HG03378 (cell line): ENCODE measurements at regions not wholly inside any gene's neighbourhood (a gene's known extent, or its start where the extent isn't known, plus 50 kb on each side); places are given as distances from the start of the nearest gene placed in this dataset.
"Not testable (repeated sequence)": the region's sequence is repeated elsewhere in the genome, so short reads cannot be mapped to it uniquely, and the experiment has no call there.

Experiments
- ATAC-seq: cut with Tn5 transposase; IDR thresholded peaks from one replicate; pipeline ENCODE4 v1.9.1; 2021; ENCODE audit warnings: mild to moderate bottlenecking, moderate library complexity; ENCODE audit not compliant: unreplicated experiment

DNA sequence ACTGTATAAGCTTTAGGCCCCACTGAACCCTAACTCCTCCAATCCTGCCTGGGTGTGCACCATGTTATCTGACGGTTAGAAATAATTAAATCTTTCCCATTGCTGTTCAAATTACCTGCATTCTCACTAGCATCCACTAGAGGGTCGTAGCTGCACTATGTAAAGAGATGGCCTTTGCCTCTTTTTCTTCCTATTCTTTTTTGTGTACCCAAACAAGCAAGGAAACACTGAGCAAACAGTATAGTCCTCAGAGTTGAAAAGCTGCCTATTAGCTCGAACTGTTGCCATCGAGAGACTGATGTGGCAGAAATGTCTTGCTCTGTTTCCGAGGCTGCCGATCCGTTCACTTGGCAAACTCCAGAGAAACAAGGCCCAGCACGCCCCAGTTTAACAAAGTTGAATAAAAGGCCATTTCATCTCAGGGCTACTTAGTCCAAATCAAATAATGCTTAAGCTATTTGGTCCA, 163.8 kb upstream of the TRPM3 start:
- ATAC-seq: peak; percentile 98

DNA sequence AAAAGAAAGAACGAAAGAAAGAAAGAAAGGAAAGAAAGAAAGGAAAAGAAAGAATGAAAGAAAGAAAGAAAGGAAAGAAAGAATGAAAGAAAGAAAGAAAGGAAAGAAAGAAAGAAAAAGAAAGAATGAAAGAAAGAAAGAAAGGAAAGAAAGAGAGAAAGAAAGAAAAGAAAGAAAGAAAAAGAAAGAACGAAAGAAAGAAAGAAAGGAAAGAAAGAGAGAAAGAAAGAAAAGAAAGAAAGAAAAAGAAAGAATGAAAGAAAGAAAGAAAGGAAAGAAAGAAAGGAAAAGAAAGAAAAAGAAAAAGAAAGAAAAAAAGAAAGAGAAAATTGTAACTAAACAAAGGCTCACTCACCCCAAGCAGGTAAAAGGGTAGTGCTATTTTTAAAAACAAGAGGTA, 160.7 kb upstream of the TRPM3 start:
- ATAC-seq: not testable (repeated sequence)

DNA sequence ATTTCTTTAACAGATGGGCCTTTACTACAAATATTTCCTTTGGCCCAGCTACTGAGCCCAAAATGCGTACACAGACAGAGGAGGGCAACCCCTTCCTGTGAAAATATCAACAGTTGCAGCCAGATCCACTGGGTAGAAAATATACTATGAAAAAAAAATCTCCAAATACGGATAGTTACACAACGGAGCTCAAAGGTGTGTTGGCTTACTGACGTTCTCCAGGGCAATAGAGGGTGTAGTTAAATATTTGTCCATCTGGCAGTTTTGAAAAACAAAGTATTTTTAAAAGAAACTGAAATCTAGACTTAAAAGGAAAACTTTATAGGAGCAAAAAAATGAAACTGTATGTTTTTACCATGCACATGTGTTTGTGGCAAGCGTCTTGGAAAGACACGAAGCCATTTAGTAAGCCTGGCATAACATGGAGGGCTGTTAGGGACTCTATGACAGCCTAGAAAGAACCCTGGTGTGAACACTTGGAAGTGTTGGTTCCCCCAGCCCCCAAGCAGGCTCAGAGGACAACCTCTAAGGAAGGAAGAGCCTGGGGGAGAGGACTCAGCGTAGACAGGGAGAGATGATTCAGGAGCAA, 157.8 kb upstream of the TRPM3 start:
- ATAC-seq: no peak

DNA sequence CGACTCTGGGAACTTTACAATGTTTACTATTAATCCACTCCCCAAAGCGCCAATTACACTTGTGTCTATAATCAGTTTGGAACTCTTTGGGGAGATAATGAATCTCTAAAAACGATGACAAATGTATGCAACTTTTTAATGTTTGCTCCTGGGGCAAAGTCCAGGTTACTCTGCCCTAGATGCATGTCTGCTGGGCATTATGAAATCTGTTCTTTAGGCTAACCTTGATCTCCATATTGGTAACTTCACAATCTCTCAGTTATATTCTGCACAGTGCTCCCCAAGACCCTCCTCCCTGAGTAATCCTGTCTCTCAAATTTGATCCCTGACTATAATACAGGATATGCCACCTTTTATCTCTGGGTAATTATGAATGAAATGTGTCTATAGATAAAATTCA, 152.2 kb upstream of the TRPM3 start:
- no peak for ATAC-seq

DNA sequence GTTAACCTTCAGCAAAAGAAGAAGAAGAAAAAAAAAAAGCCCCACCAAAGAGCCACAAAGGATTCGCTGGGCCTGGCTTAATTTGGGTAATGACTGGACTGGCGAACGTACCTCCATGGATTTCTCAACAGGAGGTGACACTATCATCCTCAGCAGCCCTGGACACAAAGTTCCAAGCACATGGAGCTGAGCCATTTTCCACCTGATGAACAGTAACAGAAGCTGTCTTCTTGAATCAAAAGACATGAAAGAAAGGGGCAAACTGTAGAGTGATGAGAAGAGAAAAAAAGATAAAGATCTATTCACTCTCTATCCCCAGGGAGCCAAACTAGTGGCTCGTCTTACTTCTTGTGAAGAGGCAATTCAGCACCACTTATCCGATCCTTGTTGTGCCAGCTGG, 150.2 kb upstream of the TRPM3 start:
- no peak for ATAC-seq

DNA sequence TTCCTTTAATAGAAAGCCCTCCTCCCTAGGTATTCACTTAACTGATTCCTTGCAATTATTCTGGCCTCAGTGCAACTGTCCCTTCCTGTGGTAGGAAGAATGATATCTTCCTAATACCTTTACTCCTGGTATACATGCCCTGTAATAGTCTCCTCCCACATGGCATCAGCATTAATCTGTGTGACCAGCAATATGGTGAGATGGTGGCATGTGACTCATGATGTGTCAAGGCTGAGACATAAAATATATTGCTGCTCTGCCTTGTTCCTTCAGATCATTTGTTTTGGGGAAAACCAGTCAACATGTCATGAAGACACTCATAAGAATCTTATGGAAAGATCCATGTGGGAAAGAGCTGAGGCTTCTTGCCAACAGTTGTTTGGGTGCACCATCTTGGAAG, 149.1 kb upstream of the TRPM3 start:
- ATAC-seq: no peak

DNA sequence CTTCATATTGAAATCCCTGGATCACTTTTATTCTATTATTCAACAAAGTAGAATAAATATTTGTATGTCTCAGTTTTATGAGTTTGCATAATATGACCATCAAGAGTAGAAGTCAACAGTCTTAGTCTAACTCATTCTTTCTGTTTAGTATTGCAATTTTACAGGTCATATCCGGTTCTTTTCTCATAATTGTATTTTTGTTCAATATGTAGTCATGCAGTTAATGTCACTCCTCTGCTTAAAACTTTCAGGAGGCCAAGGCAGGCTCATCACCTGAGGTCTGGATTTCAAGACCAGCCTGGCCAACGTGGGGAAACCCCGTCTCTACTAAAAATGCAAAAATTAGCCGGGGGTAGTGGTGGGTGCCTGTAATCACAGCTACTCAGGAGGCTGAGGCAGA, 148.4 kb upstream of the TRPM3 start:
- no peak for ATAC-seq

DNA sequence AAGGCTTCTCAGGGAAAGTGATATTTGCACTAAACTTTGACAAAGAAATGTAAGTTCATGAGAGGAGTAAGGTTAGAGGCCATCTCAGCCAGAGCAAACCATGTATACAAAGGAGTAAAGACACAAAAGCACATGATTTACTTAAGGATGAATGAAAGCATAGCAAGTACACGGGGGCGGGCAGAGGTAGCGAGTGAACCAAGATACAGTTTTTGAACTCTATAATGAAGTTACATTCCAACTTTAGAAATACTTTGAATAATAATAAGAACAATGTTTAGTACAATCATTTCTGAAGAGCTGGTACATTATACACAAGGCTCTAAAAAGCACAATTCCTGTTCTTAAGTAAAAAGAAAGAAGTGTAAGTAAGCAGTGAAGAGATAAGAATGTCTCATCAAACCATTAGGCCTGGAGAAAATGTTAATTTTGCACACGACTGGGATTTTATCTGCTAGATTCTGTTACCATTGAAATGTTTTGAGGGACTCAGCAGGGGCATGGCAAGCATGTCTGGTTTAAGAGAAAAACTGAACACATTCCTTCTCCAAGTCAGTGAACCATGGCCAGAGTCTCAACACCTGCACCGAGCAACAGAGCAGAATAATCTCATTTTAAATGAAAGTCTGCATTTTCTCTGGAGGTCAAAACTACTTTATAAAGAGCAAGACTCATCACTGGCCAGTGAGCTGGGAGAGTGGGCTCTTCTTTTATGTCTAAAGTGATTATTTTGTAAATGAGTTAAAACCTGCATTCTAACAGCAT, 147.6 kb upstream of the TRPM3 start:
- no peak for ATAC-seq

DNA sequence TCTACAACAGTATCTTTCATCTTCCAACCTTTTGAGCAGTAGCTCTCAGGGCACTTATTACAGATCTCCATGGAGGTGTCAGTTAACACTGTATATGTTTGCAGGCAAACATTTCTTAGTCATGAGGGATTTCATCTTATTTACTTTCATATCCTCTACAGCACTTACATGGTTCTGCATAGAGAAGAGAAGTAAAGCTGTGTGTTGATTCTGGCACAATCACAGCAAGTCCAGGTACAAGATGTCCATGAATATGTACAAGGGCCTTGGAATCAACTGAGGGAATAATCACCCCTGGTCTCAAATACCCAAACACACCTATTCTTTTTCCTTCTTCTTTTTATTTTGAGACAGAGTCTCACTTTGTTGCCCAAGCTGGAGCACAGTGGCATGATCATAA, 142.0 kb upstream of the TRPM3 start:
- no peak for ATAC-seq

DNA sequence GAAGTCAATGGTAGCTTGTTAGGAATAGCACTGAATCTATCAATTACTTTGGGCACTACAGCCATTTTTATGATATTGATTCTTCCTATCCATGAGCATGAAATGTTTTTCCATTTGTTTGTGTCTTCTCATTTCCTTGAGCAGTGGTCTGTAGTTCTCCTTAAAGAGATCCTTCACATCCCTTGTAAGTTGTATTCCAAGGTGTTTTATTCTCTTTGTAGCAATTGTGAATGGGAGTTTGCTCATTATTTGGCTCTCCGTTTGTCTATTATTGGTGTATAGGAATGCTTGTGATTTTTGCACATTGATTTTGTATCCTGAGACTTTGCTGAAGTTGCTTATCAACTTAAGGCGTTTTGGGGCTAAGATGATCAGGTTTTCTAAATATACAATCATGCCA, 139.0 kb upstream of the TRPM3 start:
- not testable (repeated sequence) for ATAC-seq

DNA sequence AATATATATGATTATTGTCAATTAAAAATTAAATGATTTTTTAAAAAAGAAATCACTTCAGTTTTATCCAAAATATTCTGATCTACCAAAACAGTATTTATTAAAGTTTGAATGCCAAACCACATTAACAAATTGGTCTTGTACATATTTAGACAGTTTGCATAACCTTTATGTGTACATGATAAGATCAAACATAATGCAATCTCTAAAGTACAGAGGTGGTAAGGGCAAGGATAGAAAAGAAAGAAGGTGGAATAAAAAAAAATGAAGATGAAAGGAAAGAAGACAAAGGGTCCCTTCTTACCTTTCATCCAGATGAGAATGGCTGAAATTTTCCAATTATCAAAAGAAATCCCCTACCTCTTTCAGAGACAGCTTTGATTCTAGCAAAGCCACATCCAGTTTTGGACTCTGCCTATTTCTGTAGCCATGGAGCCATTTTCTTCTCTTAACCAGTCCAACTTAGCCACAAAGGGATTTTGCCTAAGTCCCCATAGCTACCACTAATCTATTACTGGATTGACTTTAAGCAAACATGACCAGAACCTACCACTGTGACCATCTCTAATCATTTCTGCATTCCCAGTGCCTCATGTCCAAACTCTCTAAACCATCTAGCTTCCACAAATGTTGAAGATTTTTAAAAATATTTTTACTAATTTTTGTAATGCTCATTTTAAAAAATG, 133.3 kb upstream of the TRPM3 start:
- no peak for ATAC-seq

DNA sequence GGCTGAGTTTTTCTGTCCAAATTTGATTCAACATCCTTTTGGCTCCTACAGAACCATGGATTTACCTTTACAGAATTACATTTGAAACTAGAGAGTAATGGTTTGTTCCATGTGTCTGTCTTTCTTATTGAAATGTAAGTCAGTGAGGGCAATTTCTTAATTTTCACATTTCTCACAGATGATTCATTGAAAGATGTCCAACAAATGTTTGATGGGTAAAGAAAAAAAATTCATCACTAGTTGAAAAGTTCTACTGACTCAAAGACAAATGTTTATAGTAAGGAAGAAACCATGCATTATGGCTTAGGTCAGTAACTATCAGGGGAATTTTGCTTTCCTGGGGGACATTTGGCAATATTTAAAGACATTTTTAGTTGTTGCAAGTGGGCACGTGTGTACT, 131.6 kb upstream of the TRPM3 start:
- no peak for ATAC-seq

DNA sequence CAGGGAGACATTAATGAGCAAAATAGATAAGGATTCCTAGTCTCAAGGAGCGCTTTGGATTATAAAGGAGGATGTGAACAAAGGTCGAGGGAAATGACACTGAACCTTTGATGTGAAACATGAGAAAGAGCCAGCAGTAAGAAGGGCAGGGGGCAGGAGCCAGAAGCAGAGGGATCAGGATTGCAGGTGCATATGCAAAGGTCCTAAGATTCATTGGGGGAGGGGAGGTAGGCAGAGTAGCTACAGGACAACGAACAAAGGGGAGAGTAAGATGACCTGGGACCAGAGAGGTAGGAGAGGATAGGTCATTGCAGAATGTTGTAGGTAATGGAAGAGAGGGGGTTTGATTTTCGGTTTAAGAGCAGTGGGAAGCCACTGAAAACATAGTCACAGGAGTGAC, 129.2 kb upstream of the TRPM3 start:
- ATAC-seq: no peak

DNA sequence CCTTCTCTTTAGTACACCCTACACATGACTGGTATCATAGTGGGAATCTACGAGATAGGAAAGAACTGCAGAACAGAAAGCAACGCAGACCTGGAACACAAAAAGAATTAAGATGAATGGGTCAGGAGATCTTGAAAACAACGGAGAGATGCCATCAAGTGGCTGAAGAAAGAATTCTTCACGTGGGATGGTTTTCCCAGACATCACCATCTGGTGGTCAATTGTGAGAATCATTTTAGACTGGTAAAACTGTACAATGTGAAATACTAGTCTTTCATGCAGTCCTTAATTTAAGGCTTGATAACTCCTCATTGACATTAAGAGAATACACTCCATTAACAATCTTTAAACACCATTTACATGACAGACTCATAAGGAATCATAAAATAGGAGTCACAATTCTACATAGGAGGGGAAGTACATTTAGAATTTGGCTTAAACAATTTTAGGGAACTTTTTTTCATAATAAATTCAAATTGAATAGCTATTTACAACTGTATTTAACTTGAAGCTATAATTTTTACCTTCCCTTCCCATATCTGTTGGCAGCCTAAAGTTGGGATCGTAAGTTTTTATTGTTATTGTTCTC, 128.4 kb upstream of the TRPM3 start:
- peak; percentile 93 for ATAC-seq

DNA sequence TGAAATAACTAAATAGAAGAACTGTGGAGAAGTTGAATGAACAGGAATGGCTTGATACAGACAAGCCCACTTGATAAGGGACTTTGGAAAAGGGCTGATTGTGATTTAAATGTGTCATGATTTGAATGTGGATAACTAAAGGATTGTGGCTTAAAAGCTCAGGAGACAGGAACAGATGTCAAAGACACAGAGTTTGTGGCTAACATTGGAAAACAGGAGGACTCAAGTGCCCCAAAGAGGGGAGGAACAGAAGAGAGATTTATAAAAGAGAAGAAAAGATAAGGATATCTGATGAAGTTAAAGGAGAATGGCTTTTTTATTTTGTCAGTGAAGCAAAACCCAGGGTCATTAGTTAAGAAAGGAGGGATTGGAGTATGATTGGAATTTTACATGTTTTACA, 124.2 kb upstream of the TRPM3 start:
- no peak for ATAC-seq

DNA sequence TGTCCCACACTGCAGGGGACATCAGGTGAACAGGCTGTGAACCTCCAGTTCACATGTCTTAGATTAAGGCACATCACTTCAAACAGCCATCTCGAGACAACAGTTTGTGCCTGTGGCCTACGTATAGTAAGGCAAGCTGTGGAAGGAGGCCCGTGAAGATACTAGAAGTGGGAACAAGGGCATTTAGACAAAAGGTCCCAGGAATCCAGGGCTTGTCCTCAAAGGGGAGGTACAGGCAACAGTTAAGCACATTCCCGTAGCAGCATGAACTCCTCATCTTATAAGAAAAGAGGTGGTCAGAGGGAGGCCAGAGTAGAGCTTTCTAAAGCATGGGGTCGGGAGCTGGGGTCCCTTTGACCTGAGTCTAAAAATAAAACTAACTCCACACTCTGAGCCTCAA, 122.5 kb upstream of the TRPM3 start:
- no peak for ATAC-seq

DNA sequence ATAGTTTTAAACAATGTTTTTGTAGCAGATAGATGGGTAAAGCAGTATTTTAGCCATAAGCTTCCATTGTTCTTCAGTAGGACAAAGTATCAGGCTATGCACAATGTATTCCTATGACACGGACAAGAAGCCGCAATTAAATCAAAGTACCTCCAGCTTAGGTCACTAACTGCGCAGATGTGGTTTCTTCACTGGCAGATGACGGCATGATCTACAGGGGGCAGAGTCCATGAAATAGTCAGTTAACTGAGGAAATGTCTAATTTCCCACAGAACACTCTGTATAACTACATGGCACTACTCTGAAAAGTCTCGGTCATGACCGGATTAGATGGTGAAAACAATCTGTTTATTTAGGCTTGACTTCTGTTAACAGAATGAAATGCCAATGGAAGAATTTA, 120.7 kb upstream of the TRPM3 start:
- no peak for ATAC-seq

DNA sequence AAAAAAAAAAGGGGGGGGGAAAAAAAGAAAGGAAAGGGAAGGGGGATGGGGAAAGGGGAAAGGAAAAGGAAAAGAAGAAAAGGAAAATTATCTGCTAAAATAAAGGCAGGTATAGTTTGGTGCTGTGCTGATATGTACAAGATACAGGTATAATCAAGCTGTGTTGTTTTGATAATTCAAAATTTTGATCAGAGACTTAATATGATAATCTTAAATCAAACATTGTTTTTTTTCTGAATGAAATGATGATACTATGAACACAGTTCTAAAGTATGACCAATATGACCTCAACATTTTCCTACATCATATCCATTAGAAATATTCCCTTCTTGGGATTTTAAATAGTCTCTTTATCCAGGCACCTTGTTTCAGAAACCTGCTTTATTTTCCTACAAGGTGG, 115.6 kb upstream of the TRPM3 start:
- ATAC-seq: no peak

DNA sequence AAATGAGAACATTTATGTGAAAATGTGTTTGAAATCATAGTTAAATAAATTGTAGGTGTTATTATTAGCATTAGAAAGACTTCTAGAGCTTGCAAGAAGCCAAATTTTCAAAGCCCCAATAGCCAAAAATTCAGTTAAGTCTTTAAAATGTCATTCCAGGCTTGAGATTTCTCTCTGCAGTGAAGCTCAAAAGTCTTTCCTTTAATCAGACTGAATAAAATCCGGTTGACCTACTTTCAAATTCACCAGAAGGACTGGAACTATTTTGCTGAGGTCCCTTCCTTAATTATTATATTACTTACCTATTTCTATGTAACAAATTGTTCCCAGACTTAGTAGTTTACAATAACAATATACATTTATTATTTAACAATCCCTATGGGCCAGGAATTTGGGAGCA, 112.2 kb upstream of the TRPM3 start:
- ATAC-seq: no peak

DNA sequence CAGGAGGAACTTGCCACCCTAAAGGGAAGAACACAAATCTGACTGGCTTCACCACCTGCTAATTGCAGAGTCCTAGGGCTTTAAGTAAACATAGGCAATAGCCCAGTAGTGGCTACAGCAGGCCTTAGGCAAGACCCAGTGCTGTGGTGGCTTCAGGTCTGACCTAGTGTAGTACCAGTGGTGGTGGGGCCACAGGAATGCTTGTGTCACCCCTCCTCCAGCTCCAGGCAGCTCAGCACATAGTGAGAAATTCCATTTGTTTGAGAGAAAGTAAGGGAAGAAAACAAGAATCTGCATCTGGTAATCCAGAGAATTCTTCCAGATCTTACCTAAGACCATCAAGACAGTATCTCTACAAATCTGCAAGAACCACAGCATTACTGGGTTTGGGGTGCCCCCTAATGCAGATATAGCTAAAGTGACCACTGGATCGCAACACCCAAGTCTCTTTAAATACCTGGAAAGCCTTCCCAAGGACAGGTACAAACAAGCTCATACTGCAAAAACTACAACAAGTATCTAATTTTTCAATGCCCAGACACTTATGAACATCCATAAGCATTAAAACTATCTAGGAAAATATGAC, 102.6 kb upstream of the TRPM3 start:
- no peak for ATAC-seq

DNA sequence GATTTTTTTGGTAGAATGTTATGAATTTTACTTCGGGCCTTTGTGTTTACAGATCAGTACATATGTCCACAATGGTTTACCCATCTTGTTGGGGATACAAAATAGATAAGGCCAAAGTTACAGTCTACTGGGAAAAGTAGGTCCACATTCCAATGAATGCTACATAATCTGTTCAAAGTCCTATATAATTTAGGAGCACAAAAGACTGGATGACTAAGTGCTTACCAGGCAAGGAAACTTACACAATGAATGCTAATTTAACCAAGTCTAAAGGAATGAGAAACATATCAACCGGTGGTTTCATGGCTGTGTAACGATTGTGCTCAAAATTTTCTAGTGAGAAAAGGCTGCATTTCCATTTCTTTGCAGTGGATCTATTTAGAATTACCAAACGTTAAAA, 97.4 kb upstream of the TRPM3 start:
- no peak for ATAC-seq

DNA sequence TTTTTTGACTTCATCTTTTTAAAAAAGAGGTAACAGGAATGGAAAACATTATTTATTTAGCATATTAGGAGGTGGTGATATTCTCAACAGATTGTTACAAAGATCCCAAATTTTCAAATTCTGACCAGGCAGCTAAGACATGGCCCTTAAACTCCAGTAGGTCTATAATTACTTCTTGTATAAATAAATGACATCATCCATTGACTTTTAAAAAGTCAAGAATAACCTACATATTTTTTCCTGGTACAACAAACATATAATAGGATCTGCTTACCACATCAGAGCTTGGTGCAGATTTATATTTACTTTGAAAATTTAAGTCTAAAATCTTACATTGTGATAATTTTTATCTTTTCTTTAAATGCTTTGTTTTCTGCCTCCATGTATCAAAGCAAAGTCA, 92.2 kb upstream of the TRPM3 start:
- no peak for ATAC-seq
